NCI-H146 treated with DMSO at 0.1 percent for 48 hours (cell line): ENCODE measurements at regions not wholly inside any gene's neighbourhood (a gene's known extent, or its start where the extent isn't known, plus 50 kb on each side); places are given as distances from the start of the nearest gene placed in this dataset.
A peak's percentile ranks its signal among the peaks of the same experiment; 100 is the strongest.
"Not testable (repeated sequence)": the region's sequence is repeated elsewhere in the genome, so short reads cannot be mapped to it uniquely, and the experiment has no call there.

Experiments
- DNase-seq: peaks from one replicate; lab custom pipeline; 2025; ENCODE audit not compliant: unreplicated experiment; lab: John Stamatoyannopoulos, UW

DNA sequence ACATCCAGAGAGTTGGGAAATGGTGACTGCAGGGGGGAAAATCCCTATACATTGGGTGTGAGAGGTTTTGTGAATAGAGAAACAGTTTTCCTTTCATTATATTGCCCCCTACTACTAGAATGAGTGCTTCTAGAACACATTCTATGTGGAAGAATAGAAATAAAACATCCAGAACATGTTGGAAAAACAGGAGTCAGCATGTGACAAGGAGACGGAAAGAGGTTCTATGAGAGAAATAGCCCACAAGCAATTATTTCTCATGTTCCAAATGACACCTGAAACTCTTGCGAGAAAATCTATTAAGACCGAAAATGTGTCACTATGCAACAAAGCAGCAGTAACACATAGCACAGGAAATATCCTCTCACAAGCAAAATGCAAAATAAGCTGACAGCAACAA lies 202.7 kb upstream of the SPOPL start:
- no peak for DNase-seq

DNA sequence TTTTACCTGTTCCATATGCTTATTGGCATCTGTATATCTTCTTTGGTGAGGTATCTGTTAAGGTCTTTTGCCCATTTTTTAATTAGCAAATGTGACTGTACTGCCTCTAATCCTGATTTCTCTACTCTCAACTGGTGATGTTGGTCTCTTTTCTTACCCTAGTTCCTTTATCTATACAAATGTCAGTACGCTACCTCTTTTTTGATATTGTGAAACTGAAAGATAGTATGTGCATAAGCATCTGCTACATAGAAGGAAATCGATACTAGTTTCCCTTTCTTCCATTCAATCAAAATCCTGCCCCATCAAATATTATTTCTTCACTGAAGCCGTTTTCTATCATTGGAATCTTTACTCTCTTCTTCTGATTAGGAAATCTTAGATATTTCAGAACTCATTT lies 194.9 kb upstream of the SPOPL start:
- no peak for DNase-seq

DNA sequence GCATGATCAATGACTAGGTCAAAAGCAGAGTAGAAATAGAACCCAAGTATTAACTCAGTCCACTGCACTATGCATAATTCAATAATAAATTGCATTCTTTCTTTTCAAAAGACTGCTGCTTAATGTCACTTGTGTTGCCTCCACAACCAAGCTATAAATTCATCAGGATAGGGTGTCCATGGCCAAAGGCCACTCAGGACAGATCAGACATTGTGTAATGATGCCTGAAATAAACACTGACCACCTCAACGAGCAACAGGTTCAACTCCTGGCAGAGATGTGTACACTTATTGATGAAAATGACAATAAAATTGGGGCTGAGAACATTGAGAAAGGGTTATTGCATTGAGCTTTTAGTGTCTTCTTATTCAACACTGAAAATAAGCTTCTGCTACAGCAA lies 194.5 kb upstream of the SPOPL start:
- DNase-seq = no peak

DNA sequence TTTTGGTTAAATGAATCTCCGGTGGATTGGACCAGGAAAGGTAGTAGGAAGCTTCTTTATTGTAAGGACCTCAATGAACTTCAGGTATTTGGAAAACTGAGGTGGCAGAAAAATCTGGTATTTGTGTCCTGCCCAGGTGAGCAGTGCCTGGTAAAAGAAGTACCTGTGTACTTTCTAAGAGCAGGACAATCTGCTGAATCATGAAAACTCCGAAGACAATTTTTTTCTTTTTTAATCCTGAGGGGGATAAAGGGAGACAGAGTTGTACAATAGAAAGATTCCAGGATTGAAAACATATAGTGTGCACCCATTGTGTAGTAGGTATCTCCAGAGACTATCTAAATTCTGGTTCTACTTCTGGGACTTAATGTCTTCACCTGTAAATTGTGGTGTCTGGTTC lies 191.8 kb upstream of the SPOPL start:
- no peak for DNase-seq

GRCh38 chr2:138312061-138312460 lies 189.5 kb upstream of the SPOPL start:
- no peak for DNase-seq

DNA sequence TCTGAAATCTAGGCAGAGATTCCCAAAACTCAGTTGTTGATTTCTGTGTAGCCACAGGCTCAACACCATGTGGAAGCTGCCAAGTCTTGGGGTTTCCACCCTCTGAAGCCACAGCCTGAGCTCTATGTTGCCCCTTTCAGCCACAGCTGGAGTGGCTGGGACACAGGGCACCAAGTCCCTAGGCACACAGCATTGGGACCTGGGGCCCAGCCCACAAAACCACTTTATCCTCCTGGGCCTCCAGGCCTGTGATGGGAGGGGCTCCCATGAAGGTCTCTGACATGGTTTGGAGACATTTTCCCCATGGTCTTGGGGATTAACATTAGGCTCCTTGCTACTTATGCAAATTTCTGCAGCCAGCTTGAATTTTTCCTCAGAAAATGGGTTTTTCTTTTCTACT lies 186.0 kb upstream of the SPOPL start:
- DNase-seq = not testable (repeated sequence)

GRCh38 chr2:138319616-138320015 lies 182.0 kb upstream of the SPOPL start:
- DNase-seq = no peak

- DNase-seq = peak; percentile 96
Measured at GRCh38 chr2:138321458-138321857, 180.1 kb upstream of the SPOPL start.

- no peak for DNase-seq
Measured at GRCh38 chr2:138323382-138324067, 178.0 kb upstream of the SPOPL start.

- DNase-seq = no peak
Measured at GRCh38 chr2:138324068-138324771, 177.3 kb upstream of the SPOPL start.

DNA sequence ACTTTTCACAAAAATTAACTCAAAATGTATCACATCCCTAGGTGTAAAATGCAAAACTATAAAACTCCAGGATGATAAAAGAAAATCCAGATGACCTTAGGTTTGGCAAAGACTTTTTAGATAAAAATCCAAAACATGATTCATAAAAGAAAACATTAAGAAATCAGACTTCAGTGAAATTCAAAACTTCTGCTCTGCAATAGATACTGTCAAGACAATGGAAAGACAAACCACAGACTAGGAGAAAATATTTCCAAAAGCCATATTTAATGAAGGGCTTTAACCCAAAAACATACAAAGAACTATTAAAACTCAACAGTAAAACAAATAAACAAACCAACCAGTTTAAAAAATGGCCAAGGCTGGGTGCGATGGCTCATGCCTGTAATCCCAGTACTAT lies 173.6 kb upstream of the SPOPL start:
- no peak for DNase-seq

DNA sequence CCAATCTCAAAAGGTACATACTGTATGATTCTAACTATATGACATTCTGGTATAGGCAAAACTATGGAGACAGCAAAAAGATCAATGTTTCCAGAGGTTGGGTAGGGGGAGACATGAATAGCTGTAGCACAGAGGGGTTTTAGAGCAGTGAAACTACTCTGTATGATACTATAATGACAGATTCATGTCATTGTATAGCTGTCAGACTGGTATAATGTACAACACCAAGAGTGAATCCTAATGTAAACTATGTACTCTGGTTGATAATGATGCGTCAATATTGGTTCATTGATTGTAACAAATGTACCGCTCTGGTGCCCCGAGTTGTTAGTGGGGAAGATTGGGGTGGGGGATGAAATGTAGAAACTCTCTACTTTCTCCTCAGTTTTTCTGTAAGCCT lies 172.4 kb upstream of the SPOPL start:
- peak; percentile 91 for DNase-seq

- DNase-seq = no peak
Measured at GRCh38 chr2:138329591-138329990, 172.0 kb upstream of the SPOPL start.

DNA sequence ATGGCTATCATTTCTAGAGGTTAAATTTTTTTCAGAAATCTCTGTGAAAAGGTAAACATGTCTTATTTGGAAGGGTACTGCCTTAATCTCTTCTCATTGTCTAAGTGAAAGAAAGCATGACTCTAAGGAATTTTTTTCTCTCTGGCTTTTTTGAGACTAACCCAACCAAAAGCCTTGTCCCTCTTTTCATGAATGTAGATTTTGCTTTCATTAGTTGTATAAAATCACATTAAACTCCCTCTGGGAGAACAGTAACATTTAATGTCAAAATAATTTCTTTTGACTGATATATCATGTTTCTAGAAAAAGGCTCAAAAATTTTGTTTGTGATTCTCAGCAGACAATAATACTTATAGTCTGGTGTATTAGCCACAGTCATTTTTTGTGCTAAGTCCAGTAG lies 168.4 kb upstream of the SPOPL start:
- DNase-seq = no peak

GRCh38 chr2:138333677-138334076 lies 167.9 kb upstream of the SPOPL start:
- no peak for DNase-seq

DNA sequence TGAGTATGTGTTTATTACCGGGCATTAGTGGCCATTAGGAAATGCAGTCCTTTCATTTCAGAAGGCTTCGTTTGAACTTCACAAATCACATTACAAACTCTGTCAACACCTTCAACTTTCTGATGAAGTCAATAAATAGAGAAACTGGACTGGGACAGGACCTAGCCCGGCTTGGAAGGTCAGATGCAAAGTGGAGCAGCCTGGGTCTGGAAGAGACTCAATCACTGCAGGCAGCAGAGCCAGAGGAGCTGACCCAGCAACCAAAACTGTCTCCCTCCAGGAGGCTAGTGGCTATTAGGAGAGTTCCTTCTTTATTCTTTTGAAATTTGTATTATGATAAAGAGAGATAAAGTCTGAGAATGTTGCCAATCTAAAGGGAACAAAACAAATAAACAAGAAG lies 167.2 kb upstream of the SPOPL start:
- no peak for DNase-seq

DNA sequence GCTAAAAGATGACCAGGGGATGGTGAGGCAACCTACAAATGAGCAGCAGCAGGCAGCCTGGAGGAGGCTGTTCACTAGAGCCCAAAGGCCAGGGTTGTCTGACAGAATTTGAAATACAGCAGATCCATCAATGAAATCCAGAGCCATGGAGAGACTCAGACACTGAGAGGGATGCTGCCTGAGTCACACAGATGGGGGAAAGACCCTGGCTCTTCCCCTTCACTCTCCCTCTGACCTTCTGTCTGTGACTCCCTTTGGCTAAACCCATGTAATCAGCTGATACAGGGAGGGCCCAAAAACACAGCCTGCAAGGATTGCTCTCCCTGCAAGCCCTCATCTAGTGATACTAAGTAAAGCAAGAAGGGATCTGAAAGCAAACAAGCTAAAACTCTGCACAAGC lies 166.5 kb upstream of the SPOPL start:
- no peak for DNase-seq

- DNase-seq = no peak
Measured at GRCh38 chr2:138336146-138336545, 165.4 kb upstream of the SPOPL start.

DNA sequence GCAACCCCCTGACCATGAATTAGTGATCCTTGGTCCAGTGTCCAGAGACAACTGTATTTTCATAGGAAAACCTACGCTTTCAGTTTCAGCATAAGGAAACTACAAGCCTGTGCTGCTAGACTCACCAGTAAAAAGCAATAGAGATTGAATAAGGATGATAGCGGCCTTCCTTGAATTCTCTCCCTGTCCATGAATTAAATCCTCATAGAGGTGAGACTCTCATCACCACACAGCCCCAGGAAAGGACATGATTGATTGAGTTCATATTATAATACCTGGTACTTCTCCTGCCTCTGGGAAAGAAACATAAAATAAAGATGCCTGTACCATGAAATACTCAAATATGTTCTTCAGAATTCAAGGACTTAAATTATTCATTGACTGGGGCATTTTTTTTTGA lies 146.3 kb upstream of the SPOPL start:
- no peak for DNase-seq

GRCh38 chr2:138356178-138356577 lies 145.4 kb upstream of the SPOPL start:
- DNase-seq = no peak

DNA sequence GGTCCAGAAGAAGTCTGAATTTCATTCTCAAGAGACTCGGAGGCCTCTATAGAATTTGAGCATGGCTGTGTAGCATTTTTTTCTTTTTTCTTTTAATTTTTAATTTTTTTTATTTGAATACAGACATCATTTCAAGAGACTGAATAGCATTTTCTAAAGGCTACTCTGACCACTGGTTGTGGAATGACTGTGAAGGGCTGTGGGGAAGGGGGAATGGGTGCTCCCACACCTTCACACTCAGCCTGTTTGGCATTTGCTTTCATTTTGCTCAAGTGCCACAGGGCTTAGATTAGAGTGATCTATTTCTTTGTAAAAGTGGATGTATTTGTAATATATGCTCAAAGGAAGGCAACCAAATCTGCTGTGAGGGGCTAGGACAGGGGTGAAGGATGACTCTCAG lies 142.0 kb upstream of the SPOPL start:
- DNase-seq = no peak

DNA sequence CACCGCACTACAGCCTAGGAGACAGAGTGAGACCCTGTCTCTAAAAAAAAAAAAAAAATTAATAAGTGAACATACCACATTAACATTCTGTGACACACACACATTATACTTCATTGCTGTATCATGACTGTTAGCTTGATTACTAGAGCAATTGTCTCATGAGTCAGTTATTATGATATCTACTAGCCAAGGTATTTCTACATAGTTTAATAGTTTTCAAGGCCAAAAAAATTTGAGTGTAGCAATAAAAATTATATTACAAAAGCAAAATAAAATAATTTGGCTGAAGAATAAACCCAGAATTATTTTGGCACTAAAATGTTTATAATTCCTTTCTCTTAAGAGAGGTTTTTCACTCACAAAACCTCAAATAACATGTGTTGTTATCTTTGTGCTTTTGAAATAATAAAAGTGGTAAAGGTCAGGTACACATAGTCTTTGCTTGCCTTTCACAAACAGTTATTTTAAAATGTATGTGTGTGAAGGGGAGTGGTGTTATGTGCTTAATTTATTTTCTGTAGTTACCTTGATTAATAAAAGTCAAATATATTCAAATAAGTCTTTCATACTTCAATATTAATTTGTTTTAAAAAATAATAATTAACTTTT lies 136.9 kb upstream of the SPOPL start:
- no peak for DNase-seq

DNA sequence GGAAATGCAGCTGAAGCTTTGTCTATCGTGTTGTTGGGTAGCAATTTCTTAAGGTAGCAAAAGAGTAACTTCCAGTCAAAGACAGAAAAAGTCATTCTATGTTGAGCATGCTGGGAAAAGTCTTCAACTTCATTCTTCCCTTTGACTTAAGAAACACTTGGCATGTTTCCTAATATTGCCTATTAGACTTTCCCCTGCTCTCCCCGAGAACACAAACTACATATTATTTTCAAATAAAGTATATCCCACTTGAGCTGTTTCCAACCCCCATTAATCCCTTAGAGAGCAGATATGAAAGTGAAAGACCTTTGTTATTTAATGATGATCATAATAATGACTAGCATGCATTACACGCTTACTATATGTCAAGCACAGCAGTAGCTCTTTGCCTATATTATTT lies 136.0 kb upstream of the SPOPL start:
- DNase-seq = no peak
